WTC11 (cell line): ENCODE measurements at regions not wholly inside any gene's neighbourhood (a gene's known extent, or its start where the extent isn't known, plus 50 kb on each side); places are given as distances from the start of the nearest gene placed in this dataset.

ENCODE experiments used
- ATAC-seq: fragments of 200-7000 bp; cut with Tn5 transposase; 2 replicates; pipeline ENCODE4 v1.10.0; 2021; ENCODE audit warnings: mild to moderate bottlenecking, moderate library complexity
- CTCF ChIA-PET: fragments of 300-600 bp; sonication (Branson Sonifier 250); formaldehyde crosslinking; loops from one replicate; lab custom pipeline; 2021; ENCODE audit warnings: antibody characterized with exemption; lab: Charles Lee
- POLR2A ChIA-PET: fragments of 350-600 bp; sonication (Branson Sonifier 250); formaldehyde crosslinking; loops from one replicate; lab custom pipeline; 2021; ENCODE audit warnings: antibody characterized with exemption; lab: Charles Lee
- DNase-seq: peaks from one replicate; pipeline ENCODE4 v3.0.0; 2021; ENCODE audit warnings: low spot score
- H3K27ac Mint-ChIP-seq: 2 replicates; pipeline ENCODE4 v1.8.0; 2021; ENCODE audit warnings: mixed read lengths
- H3K27me3 Mint-ChIP-seq: 2 replicates; pipeline ENCODE4 v1.8.0; 2021; ENCODE audit warnings: low read depth, mild to moderate bottlenecking, moderate library complexity, mixed read lengths
- H3K36me3 Mint-ChIP-seq: 2 replicates; pipeline ENCODE4 v1.8.0; 2021; ENCODE audit warnings: mixed read lengths
- H3K4me1 Mint-ChIP-seq: 2 replicates; pipeline ENCODE4 v1.8.0; 2022; ENCODE audit warnings: mixed read lengths
- H3K4me3 Mint-ChIP-seq: 2 replicates; pipeline ENCODE4 v1.8.0; 2021; ENCODE audit warnings: mild to moderate bottlenecking, moderate library complexity, mixed read lengths
- H3K9me3 Mint-ChIP-seq: 2 replicates; pipeline ENCODE4 v1.8.0; 2021; ENCODE audit warnings: mixed read lengths
- AFF4 ChIP-seq: sonication (generic); formaldehyde crosslinking; IDR thresholded peaks from 2 replicates; pipeline ENCODE4 v1.8.1; 2023; ENCODE audit warnings: mild to moderate bottlenecking, missing genetic modification reagents, borderline replicate concordance
- ATF2 ChIP-seq: sonication (generic); formaldehyde crosslinking; IDR thresholded peaks from 2 replicates; pipeline ENCODE4 v1.8.1; 2022; ENCODE audit warnings: low read depth, missing genetic modification reagents, borderline replicate concordance
- ATF6 ChIP-seq: sonication (generic); formaldehyde crosslinking; IDR thresholded peaks from 2 replicates; pipeline ENCODE4 v1.8.1; 2023; ENCODE audit warnings: mild to moderate bottlenecking, missing genetic modification reagents
- CDX4 ChIP-seq: fragments of 250-450 bp; sonication (Bioruptor Pico); IDR thresholded peaks from 2 replicates; pipeline ENCODE4 v1.9.0; 2021; ENCODE audit warnings: moderate library complexity, mild to moderate bottlenecking, inconsistent platforms, borderline replicate concordance
- ELF4 ChIP-seq: sonication (generic); formaldehyde crosslinking; IDR thresholded peaks from 2 replicates; pipeline ENCODE4 v1.8.1; 2022; ENCODE audit warnings: low read depth, mild to moderate bottlenecking, moderate library complexity, missing genetic modification reagents
- EMX1 ChIP-seq: fragments of 250-450 bp; sonication (Bioruptor Pico); IDR thresholded peaks from 2 replicates; pipeline ENCODE4 v1.8.0; 2021; ENCODE audit warnings: mild to moderate bottlenecking
- HMGXB4 ChIP-seq: sonication (generic); formaldehyde crosslinking; IDR thresholded peaks from 2 replicates; pipeline ENCODE4 v1.8.1; 2023; ENCODE audit warnings: mild to moderate bottlenecking, moderate library complexity, missing genetic modification reagents
- MLX ChIP-seq: sonication (generic); formaldehyde crosslinking; IDR thresholded peaks from 2 replicates; pipeline ENCODE4 v1.8.1; 2023; ENCODE audit warnings: mild to moderate bottlenecking, missing genetic modification reagents, moderate library complexity
- NFYB ChIP-seq: sonication (generic); formaldehyde crosslinking; conservative IDR thresholded peaks from 2 replicates; pipeline ENCODE4 v1.8.0; 2022; ENCODE audit warnings: low read depth, missing genetic modification reagents
- NR3C1 ChIP-seq: sonication (generic); formaldehyde crosslinking; conservative IDR thresholded peaks from 2 replicates; pipeline ENCODE4 v1.8.1; 2023; ENCODE audit warnings: low read depth, mild to moderate bottlenecking, missing genetic modification reagents
- OVOL2 ChIP-seq: fragments of 250-450 bp; sonication (Bioruptor Pico); IDR thresholded peaks from 2 replicates; pipeline ENCODE4 v1.9.0; 2021; ENCODE audit warnings: mild to moderate bottlenecking, borderline replicate concordance
- SMAD3 ChIP-seq: sonication (generic); formaldehyde crosslinking; IDR thresholded peaks from 2 replicates; pipeline ENCODE4 v1.8.0; 2022; ENCODE audit warnings: missing genetic modification reagents, mild to moderate bottlenecking, borderline replicate concordance
- SOX15 ChIP-seq: fragments of 250-450 bp; sonication (Bioruptor Pico); IDR thresholded peaks from 2 replicates; pipeline ENCODE4 v1.9.0; 2021; ENCODE audit warnings: mild to moderate bottlenecking
- SP1 ChIP-seq: sonication (generic); formaldehyde crosslinking; conservative IDR thresholded peaks from 2 replicates; pipeline ENCODE4 v1.8.1; 2022; ENCODE audit warnings: missing genetic modification reagents
- TEAD1 ChIP-seq: sonication (generic); formaldehyde crosslinking; IDR thresholded peaks from 2 replicates; pipeline ENCODE4 v1.8.0; 2022; ENCODE audit warnings: mild to moderate bottlenecking, missing genetic modification reagents
- TP53 ChIP-seq: sonication (generic); formaldehyde crosslinking; IDR thresholded peaks from 2 replicates; pipeline ENCODE4 v1.8.1; 2023; ENCODE audit warnings: mild to moderate bottlenecking, missing genetic modification reagents
- USF2 ChIP-seq: sonication (generic); formaldehyde crosslinking; IDR thresholded peaks from 2 replicates; pipeline ENCODE4 v1.8.1; 2023; ENCODE audit warnings: mild to moderate bottlenecking, missing genetic modification reagents, moderate library complexity
- ZNF263 ChIP-seq: sonication (generic); formaldehyde crosslinking; IDR thresholded peaks from 2 replicates; pipeline ENCODE4 v1.8.1; 2022; ENCODE audit warnings: low read depth, mild to moderate bottlenecking, moderate library complexity, missing genetic modification reagents
- ZNF281 ChIP-seq: sonication (generic); formaldehyde crosslinking; IDR thresholded peaks from 2 replicates; pipeline ENCODE4 v1.8.0; 2023; ENCODE audit warnings: mild to moderate bottlenecking, missing genetic modification reagents

GRCh38 chr6:159351707-159352106, 182.5 kb downstream of the FNDC1 start (continued):
- TF ChIP-seq ZNF281 (CRISPR knock-in tag): no peak
- TF ChIP-seq, all 79 proteins: peak for 0

- DNase-seq (no peak), ATAC-seq (no peak)
- Mint-ChIP-seq H3K9me3 (no peaks in the 10 kb centered on the region), H3K4me1 (no peaks in the 10 kb centered on the region), H3K36me3 (no peaks in the 10 kb centered on the region), H3K4me3 (no peak overlapping the region), H3K27ac (no peak overlapping the region), H3K27me3 (no peaks in the 10 kb centered on the region)
- no peak for TF ChIP-seq NFYB (CRISPR knock-in tag)
- no peak for TF ChIP-seq CDX4
- TF ChIP-seq AFF4: no peak
- no peak for TF ChIP-seq SMAD3 (CRISPR knock-in tag)
- TF ChIP-seq ELF4 (CRISPR knock-in tag): no peak
- TF ChIP-seq ATF6 (CRISPR knock-in tag): no peak
- ChIA-PET POLR2A (no interaction called here), CTCF (no interaction called here)
Observed at GRCh38 chr6:159349915-159350314, 180.7 kb downstream of the FNDC1 start.

- ChIA-PET CTCF (no interaction called here), POLR2A (no interaction called here)
- peaks cover 3% of the 10 kb centered on the region for H3K27me3 Mint-ChIP-seq
- no peaks in the 10 kb centered on the region for H3K36me3 Mint-ChIP-seq
- no peaks in the 10 kb centered on the region for H3K9me3 Mint-ChIP-seq
- ATAC-seq (no peak), DNase-seq (no peak)
- H3K4me3 Mint-ChIP-seq: no peak overlapping the region
- H3K4me1 Mint-ChIP-seq: no peaks in the 10 kb centered on the region
- H3K27ac Mint-ChIP-seq: no peak overlapping the region
- TF ChIP-seq USF2 (CRISPR knock-in tag) (no peak), TEAD1 (CRISPR knock-in tag) (no peak), OVOL2 (CRISPR knock-in tag) (no peak), NR3C1 (no peak), MLX (CRISPR knock-in tag) (no peak), TP53 (no peak), ATF2 (CRISPR knock-in tag) (no peak), SP1 (CRISPR knock-in tag) (no peak), HMGXB4 (CRISPR knock-in tag) (no peak), SOX15 (CRISPR knock-in tag) (no peak), ZNF263 (CRISPR knock-in tag) (no peak), EMX1 (CRISPR knock-in tag) (no peak)
Observed at GRCh38 chr6:159343709-159344108, 174.5 kb downstream of the FNDC1 start.
